Breast epithelium (tissue), 3 donors: ENCODE measurements at regions not wholly inside any gene's neighbourhood (a gene's known extent, or its start where the extent isn't known, plus 50 kb on each side); places are given as distances from the start of the nearest gene placed in this dataset.

Experiments used
- POLR2A ChIP-seq: fragments of 450-650 bp; IDR thresholded peaks from one replicate; pipeline ENCODE4 v1.6.1; 2016; ENCODE audit warnings: antibody characterized with exemption, mild to moderate bottlenecking, moderate library complexity
- TF ChIP-seq, protein P1 (sequence below), 3 donors: fragments of 450-650 bp; IDR thresholded peaks; one replicate each; pipeline ENCODE4 v1.5.1; 2016 to 2017; ENCODE audit warnings: antibody characterized with exemption in 3 of 3, mild to moderate bottlenecking in 3 of 3, moderate library complexity in 3 of 3

DNA sequence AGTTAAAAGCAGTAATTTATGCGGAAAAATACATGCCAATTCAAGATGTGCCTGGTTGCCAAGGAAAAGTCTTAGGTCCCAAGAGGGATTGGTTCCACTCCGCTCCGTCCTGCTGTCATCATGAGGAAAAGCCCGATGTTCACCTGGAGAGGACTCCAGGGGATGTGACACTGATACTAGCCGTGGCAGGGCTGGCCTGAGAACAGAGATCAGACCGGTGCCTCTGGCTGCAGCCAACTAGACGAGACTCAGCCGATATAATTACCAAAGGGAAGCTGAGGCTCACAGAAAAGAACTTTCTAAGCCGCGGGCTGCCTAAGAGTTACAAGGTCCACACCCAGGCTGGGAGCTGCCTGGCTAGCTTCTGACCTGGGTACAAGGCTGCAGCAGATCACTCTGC lies 81.3 kb upstream of the UNC5B start:
- TF ChIP-seq, protein P1, sequence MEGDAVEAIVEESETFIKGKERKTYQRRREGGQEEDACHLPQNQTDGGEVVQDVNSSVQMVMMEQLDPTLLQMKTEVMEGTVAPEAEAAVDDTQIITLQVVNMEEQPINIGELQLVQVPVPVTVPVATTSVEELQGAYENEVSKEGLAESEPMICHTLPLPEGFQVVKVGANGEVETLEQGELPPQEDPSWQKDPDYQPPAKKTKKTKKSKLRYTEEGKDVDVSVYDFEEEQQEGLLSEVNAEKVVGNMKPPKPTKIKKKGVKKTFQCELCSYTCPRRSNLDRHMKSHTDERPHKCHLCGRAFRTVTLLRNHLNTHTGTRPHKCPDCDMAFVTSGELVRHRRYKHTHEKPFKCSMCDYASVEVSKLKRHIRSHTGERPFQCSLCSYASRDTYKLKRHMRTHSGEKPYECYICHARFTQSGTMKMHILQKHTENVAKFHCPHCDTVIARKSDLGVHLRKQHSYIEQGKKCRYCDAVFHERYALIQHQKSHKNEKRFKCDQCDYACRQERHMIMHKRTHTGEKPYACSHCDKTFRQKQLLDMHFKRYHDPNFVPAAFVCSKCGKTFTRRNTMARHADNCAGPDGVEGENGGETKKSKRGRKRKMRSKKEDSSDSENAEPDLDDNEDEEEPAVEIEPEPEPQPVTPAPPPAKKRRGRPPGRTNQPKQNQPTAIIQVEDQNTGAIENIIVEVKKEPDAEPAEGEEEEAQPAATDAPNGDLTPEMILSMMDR (IDR thresholded peaks at IDR 0.05): no peak
- TF ChIP-seq POLR2A: no peak
